TTC549 (cell line): ENCODE measurements at regions not wholly inside any gene's neighbourhood (a gene's known extent, or its start where the extent isn't known, plus 50 kb on each side); places are given as distances from the start of the nearest gene placed in this dataset.

Source experiments
- FAIRE-seq: peaks from 2 replicates; lab custom pipeline; 2012; peaks lifted over from hg19 to GRCh38; lab: Jason Lieb, UNC

DNA sequence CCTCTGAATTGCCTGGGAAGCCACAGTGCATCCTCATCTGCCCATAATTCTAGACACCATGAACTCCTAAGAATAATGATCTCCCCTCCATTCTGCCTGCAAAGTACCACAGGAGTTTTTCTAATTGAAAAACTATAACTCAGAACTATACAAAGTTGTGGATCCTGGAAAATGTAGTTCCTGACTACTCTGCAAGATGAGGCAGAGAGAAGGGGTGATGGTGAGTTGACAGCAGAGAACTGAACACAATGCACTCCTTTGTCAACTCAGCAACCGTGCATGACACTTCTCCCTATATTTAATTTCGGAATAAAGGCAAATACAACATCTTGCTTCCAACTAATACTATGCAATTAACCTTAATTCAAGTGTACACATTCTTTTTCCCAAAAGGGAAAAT lies 471.1 kb upstream of the FAM98A start:
- FAIRE-seq, result no peak

GRCh38 chr2:34069604-34070003 lies 470.5 kb upstream of the FAM98A start:
- FAIRE-seq, result no peak

DNA sequence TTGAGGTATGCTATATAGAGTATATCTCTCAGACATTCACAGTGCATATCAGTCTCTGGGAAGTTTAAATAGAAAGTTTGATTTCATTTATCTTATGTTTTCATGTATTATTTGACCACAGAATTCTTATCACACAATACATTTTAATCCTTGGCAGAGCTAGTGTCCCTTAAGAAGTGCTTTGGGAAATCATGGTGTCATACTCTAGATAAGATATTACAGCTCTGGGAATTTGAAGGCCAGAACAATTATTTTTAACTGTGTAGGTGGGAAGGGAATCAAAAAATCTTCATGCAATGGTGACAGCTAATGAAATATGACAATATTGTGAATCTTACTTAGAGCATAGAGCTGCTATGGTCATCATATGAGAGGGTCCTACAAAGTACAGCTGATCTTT lies 451.3 kb upstream of the FAM98A start:
- no peak for FAIRE-seq

GRCh38 chr2:34045101-34045655 lies 446.1 kb upstream of the FAM98A start:
- no peak for FAIRE-seq

GRCh38 chr2:34037886-34038285 lies 438.8 kb upstream of the FAM98A start:
- no peak for FAIRE-seq

DNA sequence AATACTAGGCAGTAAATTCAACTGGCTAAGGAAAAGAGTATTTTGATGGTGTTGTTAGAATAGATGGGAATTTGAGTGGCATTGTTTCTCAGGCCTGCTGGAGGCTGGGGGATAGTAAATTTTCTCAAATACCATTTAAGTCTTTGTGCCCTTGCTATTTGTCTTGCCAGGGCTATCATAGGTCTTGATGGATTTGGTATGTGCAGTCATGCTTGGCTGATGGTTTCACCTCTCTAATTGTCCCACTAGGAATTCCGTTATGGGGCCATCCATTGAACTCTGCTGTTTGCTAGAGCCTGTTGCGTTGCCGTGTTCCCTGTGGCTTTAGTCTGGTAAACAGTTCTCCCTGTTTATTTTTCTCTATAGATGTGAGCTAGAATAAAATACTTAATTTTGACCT lies 438.1 kb upstream of the FAM98A start:
- no peak for FAIRE-seq

DNA sequence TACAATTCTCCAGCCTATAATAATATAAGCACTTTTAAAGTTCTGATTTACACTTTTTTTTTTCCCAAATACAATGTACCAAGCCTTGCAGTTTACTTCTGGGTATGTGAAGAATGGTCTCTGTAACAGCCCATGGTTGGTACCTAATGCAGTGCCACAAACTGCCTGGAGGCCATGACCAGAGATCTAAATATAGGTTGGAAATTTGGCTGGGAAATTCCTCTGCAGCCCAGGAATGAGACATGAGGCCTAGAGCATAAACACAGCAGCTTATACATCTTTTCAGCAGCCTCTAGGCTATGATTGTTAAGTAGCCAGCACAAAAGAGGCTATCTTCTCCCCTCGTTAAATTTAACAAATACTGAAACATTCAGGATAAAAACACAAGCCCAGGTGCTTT lies 432.0 kb upstream of the FAM98A start:
- FAIRE-seq, result no peak

DNA sequence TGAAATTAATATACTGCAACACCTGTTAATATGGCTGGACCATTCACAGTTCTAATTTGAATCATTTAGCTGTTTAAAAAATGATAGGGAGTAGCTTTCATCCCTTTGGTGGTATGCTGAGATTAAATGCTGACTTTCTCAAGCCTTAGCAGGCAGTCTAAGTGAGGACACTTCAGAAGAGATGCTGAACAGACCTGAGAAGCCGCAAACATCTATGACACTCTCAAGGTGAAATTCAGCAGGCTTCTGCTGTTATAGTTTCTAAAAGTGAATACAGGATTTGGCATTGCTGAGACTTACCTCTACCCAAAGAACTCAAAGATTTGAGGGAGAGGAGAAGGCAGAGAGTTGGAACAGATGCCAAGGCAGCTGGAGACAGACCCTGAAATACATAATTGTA lies 431.2 kb upstream of the FAM98A start:
- no peak for FAIRE-seq

DNA sequence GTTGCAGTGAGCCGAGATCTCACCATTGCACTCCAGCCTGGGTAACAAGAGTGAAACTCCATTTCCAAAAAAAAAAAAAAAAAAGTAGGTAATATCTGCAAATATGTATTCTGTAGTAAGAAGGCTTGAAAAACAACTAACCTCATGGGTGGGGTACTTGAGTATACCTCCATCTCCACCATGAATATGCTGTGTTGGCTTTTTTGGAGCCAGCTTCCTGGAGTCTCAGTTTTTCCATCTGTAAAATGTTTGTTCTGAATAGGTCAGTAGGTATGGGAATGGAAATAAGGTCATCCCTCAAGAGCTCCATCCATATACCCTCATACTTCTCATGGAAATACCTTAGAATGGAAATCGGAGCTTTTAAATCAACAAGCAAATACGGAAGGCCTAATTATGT lies 430.0 kb upstream of the FAM98A start:
- FAIRE-seq, result no peak

- FAIRE-seq, result no peak
Measured at GRCh38 chr2:34025196-34025595, 426.1 kb upstream of the FAM98A start.

DNA sequence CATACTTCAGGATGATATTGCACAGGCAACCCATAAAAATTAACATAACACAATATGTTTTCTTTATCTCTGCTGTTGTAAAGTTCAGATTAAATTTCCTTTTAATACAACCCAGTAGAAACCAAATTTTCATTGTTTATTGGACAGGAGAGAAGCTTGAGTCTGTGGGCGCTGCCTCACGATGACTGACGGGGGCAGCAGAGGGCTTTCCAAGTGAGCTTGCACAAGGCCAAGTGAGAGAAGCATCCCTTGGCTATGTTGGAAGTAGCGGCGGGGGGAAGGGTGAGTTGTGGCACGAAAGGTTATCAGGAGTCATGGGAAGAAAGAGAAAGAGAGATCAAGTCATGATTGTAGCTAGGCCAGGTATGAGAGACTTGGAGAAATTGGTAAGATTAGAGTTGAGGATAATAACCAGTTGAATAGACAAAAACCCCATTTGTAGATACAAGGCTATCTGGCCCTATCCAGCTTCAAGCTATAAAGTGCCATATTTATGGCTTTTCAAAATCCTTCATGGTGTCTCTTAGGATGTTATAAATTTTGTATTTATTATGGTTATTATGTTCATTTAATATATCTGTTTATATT lies 413.7 kb upstream of the FAM98A start:
- no peak for FAIRE-seq

- FAIRE-seq, result no peak
Measured at GRCh38 chr2:34011684-34012083, 412.6 kb upstream of the FAM98A start.

- FAIRE-seq, result no peak
Measured at GRCh38 chr2:34005901-34006300, 406.8 kb upstream of the FAM98A start.

- FAIRE-seq, result no peak
Measured at GRCh38 chr2:34004936-34005335, 405.8 kb upstream of the FAM98A start.

GRCh38 chr2:34003795-34004194 lies 404.7 kb upstream of the FAM98A start:
- FAIRE-seq, result no peak

- no peak for FAIRE-seq
Measured at GRCh38 chr2:34001557-34001956, 402.5 kb upstream of the FAM98A start.

- no peak for FAIRE-seq
Measured at GRCh38 chr2:33984131-33984530, 385.0 kb upstream of the FAM98A start.

DNA sequence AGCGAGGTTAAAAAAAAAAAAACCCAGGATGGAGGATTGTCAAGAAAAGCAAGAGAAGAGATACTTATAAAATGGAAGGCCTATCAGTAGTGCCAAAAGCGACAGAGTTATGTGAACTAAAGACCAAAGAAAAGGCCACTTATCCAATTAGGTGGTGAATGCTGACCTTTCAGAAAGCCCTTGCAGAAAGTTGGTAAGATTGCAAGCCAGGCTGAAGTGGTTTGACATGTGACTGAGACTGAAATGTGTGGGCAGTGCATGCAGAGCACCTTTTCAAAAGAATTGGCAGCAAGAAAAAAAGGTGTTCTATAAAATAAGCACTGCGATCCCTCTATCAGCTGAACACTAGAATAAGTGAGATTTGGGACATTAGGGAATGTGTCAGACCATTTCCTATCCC lies 379.4 kb upstream of the FAM98A start:
- FAIRE-seq, result no peak

GRCh38 chr2:33975498-33975897 lies 376.4 kb upstream of the FAM98A start:
- FAIRE-seq, result no peak

DNA sequence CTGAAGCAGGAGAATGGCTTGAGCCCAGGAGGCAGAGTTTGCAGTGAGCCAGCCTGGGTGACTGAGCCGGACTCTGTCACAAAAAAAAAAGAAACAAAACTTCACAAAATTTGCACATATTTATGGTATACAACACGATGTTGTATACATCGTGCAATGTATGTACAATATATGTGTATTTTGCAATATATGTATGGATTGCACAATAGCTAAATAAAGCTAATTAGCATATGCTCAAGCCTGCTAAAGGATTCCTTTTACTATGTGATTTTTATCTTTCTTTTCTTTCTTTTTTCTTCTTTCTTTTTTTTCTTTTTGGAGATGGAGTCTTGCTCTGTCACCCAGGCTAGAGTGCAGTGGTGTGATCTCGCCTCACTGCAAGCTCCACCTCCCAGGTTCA lies 368.0 kb upstream of the FAM98A start:
- no peak for FAIRE-seq

- no peak for FAIRE-seq
Measured at GRCh38 chr2:33958591-33958990, 359.5 kb upstream of the FAM98A start.

- FAIRE-seq, result no peak
Measured at GRCh38 chr2:33949371-33949770, 350.3 kb upstream of the FAM98A start.

DNA sequence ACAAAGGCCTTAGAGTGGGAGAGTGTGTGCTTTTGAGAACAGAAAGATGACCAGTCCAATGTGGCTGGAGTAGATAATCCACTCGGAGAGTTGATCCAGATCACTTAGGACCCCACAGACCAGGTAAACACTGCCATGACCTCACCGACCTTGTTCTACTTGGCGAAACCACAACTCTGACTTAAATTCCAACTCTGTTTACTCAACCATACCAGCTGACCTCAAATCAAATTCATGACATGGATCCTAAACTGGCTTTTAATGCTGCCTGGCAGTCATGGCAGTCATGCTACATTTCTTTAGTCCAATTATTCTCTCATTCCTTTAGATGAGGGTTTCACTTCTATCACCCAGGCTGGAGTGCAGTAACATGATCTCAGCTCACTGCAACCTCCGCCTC lies 347.1 kb upstream of the FAM98A start:
- FAIRE-seq, result no peak

GRCh38 chr2:33933203-33933602 lies 334.1 kb upstream of the FAM98A start:
- no peak for FAIRE-seq

- no peak for FAIRE-seq
Measured at GRCh38 chr2:33931164-33931563, 332.1 kb upstream of the FAM98A start.
